ENCODE measurements at regions not wholly inside any gene's neighbourhood (a gene's known extent, or its start where the extent isn't known, plus 50 kb on each side); places are given as distances from the start of the nearest gene placed in this dataset.

DNA sequence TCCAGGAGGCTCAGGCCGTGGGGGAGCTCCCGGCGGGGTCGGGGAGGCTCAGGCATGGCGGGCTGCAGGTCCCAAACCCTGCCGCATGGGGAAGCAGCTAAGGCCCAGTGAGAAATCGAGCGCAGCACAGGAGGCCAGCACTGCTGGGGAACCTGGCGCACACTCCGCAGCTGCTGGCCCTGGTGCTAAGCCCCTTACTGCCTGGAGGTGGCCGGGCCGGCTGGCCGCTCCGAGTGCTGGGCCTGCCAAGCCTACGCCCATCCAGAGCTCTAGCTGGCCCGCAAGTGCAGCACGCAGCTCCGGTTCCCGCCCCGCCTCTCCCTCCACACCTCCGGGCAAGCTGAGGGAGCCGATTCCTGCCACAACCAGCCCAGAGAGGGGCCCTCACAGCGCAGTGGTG, 1208.7 kb upstream of the TSPY4 start:
- TF ChIP-seq, protein P1, sequence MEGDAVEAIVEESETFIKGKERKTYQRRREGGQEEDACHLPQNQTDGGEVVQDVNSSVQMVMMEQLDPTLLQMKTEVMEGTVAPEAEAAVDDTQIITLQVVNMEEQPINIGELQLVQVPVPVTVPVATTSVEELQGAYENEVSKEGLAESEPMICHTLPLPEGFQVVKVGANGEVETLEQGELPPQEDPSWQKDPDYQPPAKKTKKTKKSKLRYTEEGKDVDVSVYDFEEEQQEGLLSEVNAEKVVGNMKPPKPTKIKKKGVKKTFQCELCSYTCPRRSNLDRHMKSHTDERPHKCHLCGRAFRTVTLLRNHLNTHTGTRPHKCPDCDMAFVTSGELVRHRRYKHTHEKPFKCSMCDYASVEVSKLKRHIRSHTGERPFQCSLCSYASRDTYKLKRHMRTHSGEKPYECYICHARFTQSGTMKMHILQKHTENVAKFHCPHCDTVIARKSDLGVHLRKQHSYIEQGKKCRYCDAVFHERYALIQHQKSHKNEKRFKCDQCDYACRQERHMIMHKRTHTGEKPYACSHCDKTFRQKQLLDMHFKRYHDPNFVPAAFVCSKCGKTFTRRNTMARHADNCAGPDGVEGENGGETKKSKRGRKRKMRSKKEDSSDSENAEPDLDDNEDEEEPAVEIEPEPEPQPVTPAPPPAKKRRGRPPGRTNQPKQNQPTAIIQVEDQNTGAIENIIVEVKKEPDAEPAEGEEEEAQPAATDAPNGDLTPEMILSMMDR (conservative IDR thresholded peaks at IDR 0.05; ENCODE audit: low read length) = no peak
- TF ChIP-seq EZH2phosphoT487 (IDR thresholded peaks at IDR 0.05; ENCODE audit: borderline replicate concordance, low read depth, low read length) = no peak

All from OCI-LY7 (cell line).